H1 (cell line): ENCODE measurements at regions not wholly inside any gene's neighbourhood (a gene's known extent, or its start where the extent isn't known, plus 50 kb on each side); places are given as distances from the start of the nearest gene placed in this dataset.

ENCODE experiments used
- CTCF ChIA-PET: fragments of 300-600 bp; sonication (Branson Sonifier 250); formaldehyde crosslinking; loops from one replicate; lab custom pipeline; 2021; ENCODE audit not compliant: partially characterized antibody; lab: Charles Lee
- POLR2A ChIA-PET: fragments of 300-600 bp; sonication (Branson Sonifier 250); formaldehyde crosslinking; loops from one replicate; lab custom pipeline; 2021; ENCODE audit warnings: inconsistent platforms; ENCODE audit not compliant: partially characterized antibody; lab: Charles Lee
- DNase-seq, 2 experiments: peaks; one replicate each; pipeline versions ENCODE4 v3.0.0 to v3.0.0-alpha.2; 2010 to 2022; ENCODE audit warnings: low spot score in 2 of 2, low read depth in 1 of 2, mixed read lengths in 1 of 2
- FAIRE-seq: peaks from 2 replicates; lab custom pipeline; 2011; peaks lifted over from hg19 to GRCh38; lab: Jason Lieb, UNC
- H2AFZ ChIP-seq: 2 replicates; pipeline ENCODE4 v1.8.1; 2012; ENCODE audit warnings: low read length, inconsistent platforms
- H2AK5ac ChIP-seq: 2 replicates; pipeline ENCODE4 v1.6.1; 2013; ENCODE audit warnings: low read depth, low read length
- H2BK120ac ChIP-seq: replicated peaks from 2 replicates; pipeline ENCODE3; 2013; ENCODE audit warnings: low read depth, low read length, inconsistent platforms
- H2BK12ac ChIP-seq: 2 replicates; pipeline ENCODE4 v1.6.1; 2013; ENCODE audit warnings: low read depth, low read length
- H2BK15ac ChIP-seq: 2 replicates; pipeline ENCODE4 v1.6.1; 2013; ENCODE audit warnings: low read length
- H2BK20ac ChIP-seq: 2 replicates; pipeline ENCODE4 v1.6.1; 2013; ENCODE audit warnings: low read length
- H2BK5ac ChIP-seq: 2 replicates; pipeline ENCODE4 v1.6.1; 2013; ENCODE audit warnings: low read depth, low read length
- H3K14ac ChIP-seq: 2 replicates; pipeline ENCODE4 v1.6.1; 2013; ENCODE audit warnings: inconsistent platforms; ENCODE audit not compliant: insufficient read length
- H3K18ac ChIP-seq: 2 replicates; pipeline ENCODE4 v1.6.1; 2013; ENCODE audit warnings: low read length; ENCODE audit errors: extremely low read depth
- H3K23ac ChIP-seq: 2 replicates; pipeline ENCODE4 v1.6.1; 2013; ENCODE audit warnings: inconsistent platforms; ENCODE audit not compliant: insufficient read length
- H3K23me2 ChIP-seq: 2 replicates; pipeline ENCODE4 v1.6.1; 2013; ENCODE audit warnings: low read depth, low read length
- H3K27ac ChIP-seq: 2 replicates; pipeline ENCODE4 v1.6.1; 2011; ENCODE audit warnings: low read depth, low read length, inconsistent platforms
- H3K27me3 ChIP-seq, 4 experiments: replicated peaks in 1 of 4; 1 replicate in 1 of 4; 2 replicates in 3 of 4; pipeline versions ENCODE4 v1.6.1 to v1.8.1; 2011 to 2013; ENCODE audit warnings: low read length in 3 of 4, mild to moderate bottlenecking in 3 of 4, inconsistent platforms in 2 of 4, mixed read lengths in 2 of 4, moderate library complexity in 1 of 4; ENCODE audit not compliant: control insufficient read depth in 3 of 4, insufficient read depth in 3 of 4; ENCODE audit errors: extremely low read depth in 1 of 4
- H3K36me3 ChIP-seq, 4 experiments: 2 replicates each; pipeline versions ENCODE4 v1.6.1 to v1.8.1; 2011 to 2013; ENCODE audit warnings: mild to moderate bottlenecking in 4 of 4, low read length in 3 of 4, moderate library complexity in 2 of 4, control low read depth in 1 of 4, inconsistent platforms in 1 of 4; ENCODE audit not compliant: insufficient read depth in 4 of 4, control insufficient read depth in 2 of 4
- H3K4ac ChIP-seq: replicated peaks from 2 replicates; pipeline ENCODE3; 2013; ENCODE audit warnings: low read length, low read depth, mixed read lengths, inconsistent platforms; ENCODE audit not compliant: insufficient read length
- H3K4me1 ChIP-seq, 4 experiments: replicated peaks in 1 of 4; 1 replicate in 1 of 4; 2 replicates in 3 of 4; pipeline versions ENCODE4 v1.6.1 to v1.8.1; 2011 to 2013; ENCODE audit warnings: low read length in 3 of 4, inconsistent platforms in 2 of 4, mixed read lengths in 1 of 4; ENCODE audit not compliant: insufficient read depth in 4 of 4, control insufficient read depth in 3 of 4
- H3K4me2 ChIP-seq, 2 experiments: 2 replicates each; pipeline versions ENCODE4 v1.6.1 to v1.8.1; 2011 to 2013; ENCODE audit warnings: low read depth in 2 of 2, low read length in 2 of 2, control low read depth in 1 of 2, inconsistent platforms in 1 of 2, mild to moderate bottlenecking in 1 of 2; ENCODE audit not compliant: insufficient read depth in 1 of 2
- H3K4me3 ChIP-seq, 4 experiments: fragments of 200-600, 300-600 bp in 1 of 4; sonication (generic), shearing (Covaris generic), sonication (Bioruptor Twin) in 1 of 4; 2 replicates each; pipeline versions ENCODE4 v1.5.1 to v1.8.1; 2011 to 2016; ENCODE audit warnings: low read length in 4 of 4, low read depth in 3 of 4, control low read depth in 2 of 4, inconsistent platforms in 2 of 4, mild to moderate bottlenecking in 2 of 4, mixed read lengths in 1 of 4, moderate library complexity in 1 of 4; ENCODE audit not compliant: insufficient read depth in 2 of 4; ENCODE audit errors: extremely low read depth in 1 of 4
- H3K56ac ChIP-seq: replicated peaks from 2 replicates; pipeline ENCODE3; 2013; ENCODE audit warnings: low read depth, mild to moderate bottlenecking, mixed read lengths, low read length, inconsistent platforms; ENCODE audit not compliant: insufficient read length
- H3K79me1 ChIP-seq: 2 replicates; pipeline ENCODE4 v1.6.1; 2013; ENCODE audit warnings: low read depth, low read length, control low read depth
- H3K79me2 ChIP-seq, 2 experiments: 2 replicates each; pipeline versions ENCODE4 v1.6.1 to v1.8.1; 2012 to 2013; ENCODE audit warnings: low read length in 2 of 2, mild to moderate bottlenecking in 2 of 2, inconsistent platforms in 1 of 2; ENCODE audit not compliant: insufficient read depth in 2 of 2, control insufficient read depth in 1 of 2
- H3K9ac ChIP-seq, 4 experiments: replicated peaks in 1 of 4; 1 replicate in 1 of 4; 2 replicates in 3 of 4; pipeline versions ENCODE4 v1.6.1 to v1.8.1; 2011 to 2013; ENCODE audit warnings: low read depth in 3 of 4, low read length in 3 of 4, control low read depth in 2 of 4, mild to moderate bottlenecking in 2 of 4, moderate library complexity in 2 of 4, inconsistent platforms in 1 of 4; ENCODE audit errors: extremely low read depth in 1 of 4
- H3K9me3 ChIP-seq, 2 experiments: 2 replicates each; pipeline versions ENCODE4 v1.6.1 to v1.8.1; 2012 to 2013; ENCODE audit warnings: mild to moderate bottlenecking in 2 of 2, moderate library complexity in 2 of 2, control low read depth in 1 of 2, inconsistent platforms in 1 of 2, low read depth in 1 of 2, low read length in 1 of 2, mixed read lengths in 1 of 2; ENCODE audit not compliant: insufficient read depth in 2 of 2
- H4K20me1 ChIP-seq, 2 experiments: replicated peaks in 1 of 2; 2 replicates each; pipeline versions ENCODE3 to v1.8.1; 2011 to 2013; ENCODE audit warnings: inconsistent platforms in 2 of 2, low read length in 2 of 2, mild to moderate bottlenecking in 1 of 2; ENCODE audit not compliant: insufficient read depth in 2 of 2, control insufficient read depth in 1 of 2
- H4K5ac ChIP-seq: 2 replicates; pipeline ENCODE4 v1.6.1; 2013; ENCODE audit warnings: low read length, low read depth, mixed read lengths, inconsistent platforms; ENCODE audit not compliant: insufficient read length
- H4K8ac ChIP-seq: 2 replicates; pipeline ENCODE4 v1.8.0; 2013; ENCODE audit warnings: mild to moderate bottlenecking, moderate library complexity, low read length, inconsistent platforms; ENCODE audit not compliant: insufficient read depth; ENCODE audit errors: extremely low read depth
- H4K91ac ChIP-seq: replicated peaks from 2 replicates; pipeline ENCODE3; 2013; ENCODE audit warnings: low read length, mixed read lengths, inconsistent platforms; ENCODE audit not compliant: insufficient read length
- ASH2L ChIP-seq: fragments of 200-600, 300-600 bp; sonication (generic); IDR thresholded peaks from one replicate; pipeline ENCODE4 v1.7.1; 2017; ENCODE audit warnings: low read length
- BACH1 ChIP-seq: IDR thresholded peaks from 2 replicates; pipeline ENCODE4 v1.6.1; 2012; ENCODE audit warnings: low read length, improper control_type of control experiment
- CBX5 ChIP-seq: fragments of 300-800, 300-1000 bp; sonication (generic); IDR thresholded peaks from 2 replicates; pipeline ENCODE4 v1.7.1; 2016; ENCODE audit warnings: antibody characterized with exemption, low read length, low read depth
- CREB1 ChIP-seq: IDR thresholded peaks from 2 replicates; pipeline ENCODE4 v1.6.1; 2012; ENCODE audit warnings: inconsistent platforms
- EP300 ChIP-seq, 2 experiments: IDR thresholded peaks; 1 replicate in 1 of 2; 2 replicates in 1 of 2; pipeline ENCODE4 v1.6.1; 2011 to 2012; ENCODE audit warnings: low read depth in 2 of 2, low read length in 2 of 2, mild to moderate bottlenecking in 2 of 2, borderline replicate concordance in 1 of 2, inconsistent platforms in 1 of 2, moderate library complexity in 1 of 2
- JUN ChIP-seq: IDR thresholded peaks from 2 replicates; pipeline ENCODE4 v1.6.1; 2011; ENCODE audit warnings: low read depth, mild to moderate bottlenecking, improper control_type of control experiment, low read length
- KDM4A ChIP-seq: IDR thresholded peaks from one replicate; pipeline ENCODE4 v1.7.1; 2012; ENCODE audit warnings: low read depth, mild to moderate bottlenecking, moderate library complexity, low read length, inconsistent platforms; ENCODE audit not compliant: severe bottlenecking
- PHF8 ChIP-seq: fragments of 200-600 bp; sonication (generic); conservative IDR thresholded peaks from 2 replicates; pipeline ENCODE4 v1.7.1; 2012; ENCODE audit warnings: low read depth, mild to moderate bottlenecking, inconsistent platforms, low read length, moderate library complexity
- RNF2 ChIP-seq: fragments of 200-900, 300-1000 bp; sonication (generic); IDR thresholded peaks from 2 replicates; pipeline ENCODE4 v1.7.1; 2016; ENCODE audit warnings: borderline replicate concordance, low read depth, mild to moderate bottlenecking, antibody characterized with exemption, low read length; ENCODE audit not compliant: poor library complexity, severe bottlenecking; ENCODE audit errors: missing control alignments
- TEAD4 ChIP-seq: IDR thresholded peaks from 2 replicates; pipeline ENCODE4 v1.6.1; 2012; ENCODE audit warnings: low read depth, low read length, inconsistent platforms, mixed read lengths
- WGBS, 2 experiments: shearing (Covaris generic) in 1 of 2; methylation state at CpG; one replicate each; pipeline versions ENCODE4 v1.1.6 to v1.1.7; 2013 to 2015; ENCODE audit warnings: low lambda C conversion rate in 2 of 2, mixed read lengths in 2 of 2, inconsistent platforms in 1 of 2, low coverage in 1 of 2, missing lambda C conversion rate in 1 of 2; ENCODE audit not compliant: insufficient replicate concordance in 2 of 2, insufficient coverage in 1 of 2, insufficient read length in 1 of 2; ENCODE audit errors: extremely low coverage in 1 of 2, missing lambda C conversion rate in 1 of 2; 5-methylcytosine and 5-hydroxymethylcytosine counted together
- TF ChIP-seq, protein P1 (sequence below): IDR thresholded peaks from 2 replicates; pipeline ENCODE4 v1.6.1; 2011; ENCODE audit warnings: low read depth, mild to moderate bottlenecking, low read length; ENCODE audit not compliant: insufficient read depth
- TF ChIP-seq, protein P2 (sequence below): IDR thresholded peaks from 2 replicates; pipeline ENCODE4 v1.6.1; 2011; ENCODE audit warnings: low read length, improper control_type of control experiment
- TF ChIP-seq, protein P3 (sequence below): IDR thresholded peaks from 2 replicates; pipeline ENCODE4 v1.6.1; 2012; ENCODE audit warnings: inconsistent platforms

DNA sequence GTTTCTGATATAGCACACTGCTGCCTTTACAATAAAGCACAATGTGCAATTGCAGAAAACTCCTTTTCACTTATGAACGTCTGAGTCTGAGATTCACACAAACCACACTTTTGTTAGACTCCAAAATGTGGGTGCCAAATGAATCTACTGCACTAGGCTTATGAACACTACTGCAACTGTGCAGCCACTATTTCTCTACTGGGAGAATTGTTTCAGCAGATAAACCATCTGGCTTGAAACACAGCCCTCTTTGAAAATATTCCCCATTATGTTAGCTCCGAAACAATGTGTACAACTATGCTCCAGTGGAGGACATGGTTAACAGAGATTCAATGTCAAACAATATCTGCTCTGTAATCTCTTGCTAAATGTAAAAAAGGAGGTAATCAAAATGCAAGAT is 188.7 kb upstream of the ZEB2 start:
- WGBS, 2 experiments, result 93% methylated on average over 2 of the region's 2 CpGs; no CpG with 5 or more reads in 1 of the 2 experiments
- H2BK120ac ChIP-seq, result no peak overlapping the region
- TF ChIP-seq KDM4A, result no peak
- TF ChIP-seq, protein P1, sequence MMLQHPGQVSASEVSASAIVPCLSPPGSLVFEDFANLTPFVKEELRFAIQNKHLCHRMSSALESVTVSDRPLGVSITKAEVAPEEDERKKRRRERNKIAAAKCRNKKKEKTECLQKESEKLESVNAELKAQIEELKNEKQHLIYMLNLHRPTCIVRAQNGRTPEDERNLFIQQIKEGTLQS, result no peak
- no peak for TF ChIP-seq CBX5
- no peak for TF ChIP-seq EP300 (IDR thresholded peaks at IDR 0.05; ENCODE audit: borderline replicate concordance in 1 of 2, low read depth in 2 of 2, low read length in 2 of 2)
- TF ChIP-seq ASH2L, result no peak
- TF ChIP-seq JUN, result no peak
- TF ChIP-seq, protein P2, sequence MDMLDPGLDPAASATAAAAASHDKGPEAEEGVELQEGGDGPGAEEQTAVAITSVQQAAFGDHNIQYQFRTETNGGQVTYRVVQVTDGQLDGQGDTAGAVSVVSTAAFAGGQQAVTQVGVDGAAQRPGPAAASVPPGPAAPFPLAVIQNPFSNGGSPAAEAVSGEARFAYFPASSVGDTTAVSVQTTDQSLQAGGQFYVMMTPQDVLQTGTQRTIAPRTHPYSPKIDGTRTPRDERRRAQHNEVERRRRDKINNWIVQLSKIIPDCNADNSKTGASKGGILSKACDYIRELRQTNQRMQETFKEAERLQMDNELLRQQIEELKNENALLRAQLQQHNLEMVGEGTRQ, result no peak
- TF ChIP-seq, protein P3, sequence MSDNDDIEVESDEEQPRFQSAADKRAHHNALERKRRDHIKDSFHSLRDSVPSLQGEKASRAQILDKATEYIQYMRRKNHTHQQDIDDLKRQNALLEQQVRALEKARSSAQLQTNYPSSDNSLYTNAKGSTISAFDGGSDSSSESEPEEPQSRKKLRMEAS, result no peak
- TF ChIP-seq RNF2, result no peak
- no peak for TF ChIP-seq TEAD4
- no peak for TF ChIP-seq PHF8
- TF ChIP-seq CREB1, result no peak
- TF ChIP-seq BACH1, result no peak

More for the DNA sequence above, 188.7 kb upstream of the ZEB2 start:
- DNase-seq, result no peak
- H4K5ac ChIP-seq, result no peak overlapping the region
- H3K14ac ChIP-seq, result no peak overlapping the region
- no peak overlapping the region for H3K27ac ChIP-seq
- ChIA-PET POLR2A (no interaction called here), CTCF (interaction anchor here (1.8 kb wide), 1 partner anchor 206 kb away, joined by 5 read pairs; no protein-coding TSS in a partner anchor)
- no peaks in the 10 kb centered on the region for H3K36me3 ChIP-seq
- no peak overlapping the region for H3K4me2 ChIP-seq
- no peak overlapping the region for H2BK5ac ChIP-seq
- no peaks in the 10 kb centered on the region for H3K79me1 ChIP-seq
- no peak overlapping the region for H3K23ac ChIP-seq
- no peaks in the 10 kb centered on the region for H3K23me2 ChIP-seq
- no peak overlapping the region for H2BK12ac ChIP-seq
- FAIRE-seq, result no peak
- no peak overlapping the region for H2BK20ac ChIP-seq
- H4K8ac ChIP-seq, result no peak overlapping the region
- H3K4me1 ChIP-seq, result peaks cover 0 to 14% (median 8%) of the 10 kb centered on the region in 4 experiments; a peak in 4 of 7 replicates
- H2BK15ac ChIP-seq, result no peak overlapping the region
- H3K27me3 ChIP-seq, result no peaks in the 10 kb centered on the region
- no peaks in the 10 kb centered on the region for H3K79me2 ChIP-seq
- no peak overlapping the region for H4K91ac ChIP-seq
- no peak overlapping the region for H3K4me3 ChIP-seq
- H3K9me3 ChIP-seq, result no peaks in the 10 kb centered on the region
- H3K18ac ChIP-seq, result no peak overlapping the region
- H2AFZ ChIP-seq, result no peak overlapping the region
- H3K4ac ChIP-seq, result no peak overlapping the region
- no peaks in the 10 kb centered on the region for H4K20me1 ChIP-seq
- H2AK5ac ChIP-seq, result no peak overlapping the region
- no peak overlapping the region for H3K56ac ChIP-seq
- no peak overlapping the region for H3K9ac ChIP-seq
